PFSK-1 (cell line): ENCODE measurements at regions not wholly inside any gene's neighbourhood (a gene's known extent, or its start where the extent isn't known, plus 50 kb on each side); places are given as distances from the start of the nearest gene placed in this dataset.

ENCODE experiments used
- FOXP2 ChIP-seq: optimal IDR thresholded peaks from 2 replicates; pipeline ENCODE3; 2011; ENCODE audit warnings: borderline replicate concordance, control low read depth, inconsistent platforms; ENCODE audit not compliant: insufficient read depth; ENCODE audit errors: extremely low read length, extremely low read depth
- POLR2AphosphoS5 ChIP-seq: IDR thresholded peaks from 2 replicates; pipeline ENCODE4 v1.6.1; 2012; ENCODE audit warnings: low read depth, mild to moderate bottlenecking, control low read depth, low read length, moderate library complexity
- REST ChIP-seq, 2 experiments: IDR thresholded peaks; 2 replicates each; pipeline versions ENCODE4 v1.6.1 to v1.8.0; 2011 to 2012; ENCODE audit warnings: low read depth in 2 of 2, low read length in 2 of 2, control low read depth in 1 of 2, inconsistent platforms in 1 of 2, mild to moderate bottlenecking in 1 of 2, moderate library complexity in 1 of 2; ENCODE audit not compliant: insufficient read depth in 1 of 2
- SIN3A ChIP-seq: IDR thresholded peaks from 2 replicates; pipeline ENCODE4 v1.6.1; 2012; ENCODE audit warnings: mild to moderate bottlenecking, low read length, moderate library complexity, borderline replicate concordance; ENCODE audit not compliant: insufficient read depth
- TAF1 ChIP-seq: IDR thresholded peaks from 2 replicates; pipeline ENCODE4 v1.6.1; 2012; ENCODE audit warnings: low read length, control low read depth, borderline replicate concordance; ENCODE audit not compliant: insufficient read depth

GRCh38 chr5:174532455-174533453, 191.6 kb upstream of the MSX2 start:
- TF ChIP-seq REST (IDR thresholded peaks at IDR 0.05; ENCODE audit: insufficient read depth in 1 of 2, low read depth in 2 of 2, low read length in 2 of 2): peak in 1 of 2 experiments; percentile 67; a peak in 1 of 4 replicates
- TF ChIP-seq POLR2AphosphoS5: peak; percentile 27; the same call in 1 of the 2 replicates
- TF ChIP-seq TAF1: no peak
- peak; percentile 80; the same call in 1 of the 2 replicates for TF ChIP-seq SIN3A
- TF ChIP-seq FOXP2: peak; percentile 61
